DND-41 (cell line): ENCODE measurements at regions not wholly inside any gene's neighbourhood (a gene's known extent, or its start where the extent isn't known, plus 50 kb on each side); places are given as distances from the start of the nearest gene placed in this dataset.

Experiments
- CTCF ChIP-seq: IDR thresholded peaks from 2 replicates; pipeline ENCODE4 v1.5.1; 2012; ENCODE audit warnings: borderline replicate concordance, low read length, moderate library complexity, mild to moderate bottlenecking; ENCODE audit not compliant: poor library complexity, severe bottlenecking; ENCODE audit errors: extremely low read depth
- EZH2 ChIP-seq: IDR thresholded peaks from 3 replicates; pipeline ENCODE4 v1.6.1; 2012; ENCODE audit warnings: borderline replicate concordance, low read depth, mild to moderate bottlenecking, moderate library complexity, low read length, inconsistent platforms; ENCODE audit not compliant: severe bottlenecking

- TF ChIP-seq CTCF: no peak
- no peak for TF ChIP-seq EZH2
Measured at GRCh38 chr6:140300331-140300730, 925.9 kb upstream of the CITED2 start.
